Small intestine (tissue), 7 donors: ENCODE measurements at regions not wholly inside any gene's neighbourhood (a gene's known extent, or its start where the extent isn't known, plus 50 kb on each side); places are given as distances from the start of the nearest gene placed in this dataset.

Experiments
- DNase-seq, 2 donors: peaks; one replicate each; pipeline versions ENCODE4 v3.0.0 to v3.0.0-alpha.2; 2013
- FAIRE-seq: peaks from 2 replicates; lab custom pipeline; 2012; peaks lifted over from hg19 to GRCh38; lab: Jason Lieb, UNC
- H3K27ac ChIP-seq, 3 donors: one replicate each; pipeline ENCODE4 v1.5.1; 2013; ENCODE audit warnings: low read length in 2 of 3, mild to moderate bottlenecking in 2 of 3, control low read depth in 1 of 3, inconsistent platforms in 1 of 3, low read depth in 1 of 3, moderate library complexity in 1 of 3
- H3K27me3 ChIP-seq, 3 donors: one replicate each; pipeline ENCODE4 v1.6.1; 2013; ENCODE audit warnings: low read length in 3 of 3, inconsistent platforms in 1 of 3; ENCODE audit not compliant: control insufficient read depth in 3 of 3, insufficient read depth in 3 of 3
- H3K36me3 ChIP-seq, 3 donors: one replicate each; pipeline ENCODE4 v1.6.1; 2013; ENCODE audit warnings: low read length in 3 of 3, inconsistent platforms in 1 of 3, low read depth in 1 of 3, mild to moderate bottlenecking in 1 of 3, moderate library complexity in 1 of 3; ENCODE audit not compliant: control insufficient read depth in 3 of 3, insufficient read depth in 2 of 3
- H3K4me1 ChIP-seq, 3 donors: one replicate each; pipeline ENCODE4 v1.6.1; 2013; ENCODE audit warnings: low read length in 2 of 3, inconsistent platforms in 1 of 3, low read depth in 1 of 3, mild to moderate bottlenecking in 1 of 3, moderate library complexity in 1 of 3; ENCODE audit not compliant: control insufficient read depth in 3 of 3, insufficient read depth in 2 of 3
- H3K4me3 ChIP-seq, 3 donors: one replicate each; pipeline ENCODE4 v1.5.1; 2013; ENCODE audit warnings: low read length in 3 of 3, control low read depth in 1 of 3, inconsistent platforms in 1 of 3, low read depth in 1 of 3, mild to moderate bottlenecking in 1 of 3, moderate library complexity in 1 of 3
- H3K9me3 ChIP-seq, 2 donors: one replicate each; pipeline ENCODE4 v1.6.1; 2013; ENCODE audit warnings: low read depth in 1 of 2, low read length in 1 of 2; ENCODE audit not compliant: control insufficient read depth in 2 of 2, insufficient read depth in 1 of 2
- WGBS, 3 donors: extraction: QIAGEN DNeasy Blood & Tissue Kit; methylation state at CpG; one replicate each; pipeline ENCODE4 v1.1.7; 2013; 5-methylcytosine and 5-hydroxymethylcytosine counted together
- donor health status: healthy with polysubstance abuse.
- donor health status: control.
- donor health status: control.
- donor health status: Bipolar disorder and iron deficiency.
- donor health status: healthy.

- H3K4me1 ChIP-seq: no peaks in the 10 kb centered on the region
- 80 to 91% (median 86%) methylated on average over 6 of the region's 6 CpGs for WGBS, 3 donors
- no peaks in the 10 kb centered on the region for H3K9me3 ChIP-seq
- H3K4me3 ChIP-seq: no peak overlapping the region
- H3K27me3 ChIP-seq: peaks cover 0 to 2% (median 0%) of the 10 kb centered on the region in 3 donors
- no peak overlapping the region for H3K27ac ChIP-seq
- FAIRE-seq (no peak), DNase-seq (no peak)
- no peaks in the 10 kb centered on the region for H3K36me3 ChIP-seq
Measured at GRCh38 chr6:4510317-4510716, 265.9 kb upstream of the CDYL start.

DNA sequence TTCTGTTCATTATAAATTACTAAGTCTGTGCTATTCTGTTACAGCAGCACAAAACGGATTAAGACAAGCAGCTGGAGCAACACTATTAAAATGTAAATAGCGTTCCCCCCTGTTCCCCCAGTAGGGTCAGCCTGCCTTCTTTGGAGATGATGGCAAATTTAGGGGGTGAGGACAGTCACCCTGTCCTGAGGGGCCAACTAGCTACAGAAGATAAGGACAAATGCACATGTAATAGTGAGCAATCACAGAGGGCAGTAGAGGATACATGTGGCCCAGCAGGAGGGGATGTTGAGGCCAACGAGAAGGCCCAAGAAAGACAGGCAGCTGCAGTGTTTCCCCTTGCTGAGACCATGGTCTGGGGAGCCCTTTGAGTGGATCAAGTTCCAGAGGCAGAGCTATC is 266.7 kb upstream of the CDYL start:
- FAIRE-seq (no peak), DNase-seq (no peak)
- Histone ChIP-seq H3K27me3 (no peaks in the 10 kb centered on the region), H3K4me1 (no peaks in the 10 kb centered on the region), H3K36me3 (no peaks in the 10 kb centered on the region), H3K9me3 (no peaks in the 10 kb centered on the region), H3K4me3 (no peak overlapping the region), H3K27ac (no peak overlapping the region)
- WGBS, 3 donors: 71 to 87% (median 79%) methylated on average over 3 of the region's 3 CpGs

DNA sequence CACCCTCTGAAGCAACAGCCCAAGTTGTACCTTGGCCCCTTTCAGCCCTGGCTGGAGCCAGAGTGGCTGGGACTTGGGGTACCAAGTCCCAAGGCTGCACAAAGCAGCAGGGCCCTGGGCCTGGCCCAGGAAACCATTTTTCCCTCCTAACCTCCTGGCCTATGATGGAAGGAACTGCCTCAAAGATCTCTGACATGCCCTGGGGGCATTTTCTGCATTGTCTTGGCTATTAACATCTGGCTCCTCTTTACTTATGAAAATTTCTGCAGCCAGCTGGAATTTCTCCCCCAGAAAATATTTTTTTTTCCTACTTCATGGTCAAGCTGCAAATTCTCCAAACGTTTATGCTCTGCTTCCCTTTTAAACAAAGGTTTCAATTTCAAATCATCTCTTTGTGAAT is 269.4 kb upstream of the CDYL start:
- Histone ChIP-seq H3K27ac (no peak overlapping the region), H3K36me3 (no peaks in the 10 kb centered on the region), H3K4me1 (no peaks in the 10 kb centered on the region), H3K27me3 (peaks cover 0 to 2% (median 0%) of the 10 kb centered on the region in 3 donors), H3K9me3 (no peaks in the 10 kb centered on the region), H3K4me3 (no peak overlapping the region)
- no peak for DNase-seq
- no peak for FAIRE-seq
- 32 to 44% (median 41%) methylated on average over 1 of the region's 1 CpG for WGBS, 3 donors

DNA sequence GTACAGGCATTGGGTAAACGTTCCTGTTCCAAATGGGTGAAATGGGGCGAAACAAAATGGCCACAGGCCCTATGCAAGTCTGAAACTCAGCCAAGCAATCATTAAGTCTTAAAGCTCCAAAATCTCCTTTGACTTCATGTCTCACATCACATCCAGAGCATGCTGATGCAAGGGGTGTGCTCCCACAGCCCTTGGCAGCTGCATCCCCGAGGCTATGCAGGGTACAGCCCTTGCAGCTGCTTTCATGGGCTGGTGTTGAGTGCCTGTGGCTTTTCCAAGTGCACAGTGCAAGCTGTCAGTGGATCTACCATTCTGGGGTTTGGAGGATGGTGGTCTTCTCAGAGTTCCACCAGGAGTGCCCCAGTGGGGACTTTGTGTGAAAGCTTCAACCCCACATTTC is 270.0 kb upstream of the CDYL start:
- DNase-seq: no peak
- Histone ChIP-seq H3K27ac (no peak overlapping the region), H3K36me3 (no peaks in the 10 kb centered on the region), H3K27me3 (peaks cover 0 to 2% (median 0%) of the 10 kb centered on the region in 3 donors), H3K9me3 (no peaks in the 10 kb centered on the region), H3K4me1 (no peaks in the 10 kb centered on the region), H3K4me3 (no peak overlapping the region)
- no peak for FAIRE-seq
- WGBS, 3 donors: 56 to 75% (median 63%) methylated on average over 3 of the region's 3 CpGs

- H3K4me3 ChIP-seq: no peak overlapping the region
- no peak overlapping the region for H3K27ac ChIP-seq
- no peaks in the 10 kb centered on the region for H3K4me1 ChIP-seq
- no peaks in the 10 kb centered on the region for H3K9me3 ChIP-seq
- no peaks in the 10 kb centered on the region for H3K36me3 ChIP-seq
- FAIRE-seq (no peak), DNase-seq (no peak)
- WGBS, 3 donors: 87 to 90% (median 89%) methylated on average over 2 of the region's 2 CpGs
- peaks cover 0 to 2% (median 0%) of the 10 kb centered on the region in 3 donors for H3K27me3 ChIP-seq
Measured at GRCh38 chr6:4504700-4505099, 271.5 kb upstream of the CDYL start.

DNA sequence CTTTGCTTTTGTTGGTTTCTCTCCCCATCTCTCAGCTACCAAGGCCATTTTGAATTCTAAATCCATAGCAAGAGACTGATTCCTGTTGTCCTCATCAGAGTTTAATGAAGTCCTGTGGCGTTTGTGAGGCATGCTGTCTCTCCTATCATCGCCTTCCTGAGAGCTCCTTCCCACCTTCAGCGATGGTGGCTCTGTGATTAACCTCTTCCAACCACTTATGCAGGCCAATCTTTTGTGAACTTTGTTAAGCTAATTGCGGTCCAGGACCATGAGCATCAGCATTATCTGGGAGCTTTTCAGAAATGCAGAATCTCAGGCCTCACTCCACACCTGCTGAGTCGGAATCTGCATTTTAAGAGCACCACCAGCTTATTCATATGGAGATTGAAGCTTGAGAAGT is 272.5 kb upstream of the CDYL start:
- Histone ChIP-seq H3K4me3 (no peak overlapping the region), H3K27ac (no peak overlapping the region), H3K9me3 (no peaks in the 10 kb centered on the region), H3K36me3 (no peaks in the 10 kb centered on the region), H3K27me3 (peaks cover 0 to 2% (median 0%) of the 10 kb centered on the region in 3 donors), H3K4me1 (no peaks in the 10 kb centered on the region)
- no peak for FAIRE-seq
- no peak for DNase-seq
- WGBS, 3 donors: 53 to 63% (median 59%) methylated on average over 5 of the region's 5 CpGs

DNA sequence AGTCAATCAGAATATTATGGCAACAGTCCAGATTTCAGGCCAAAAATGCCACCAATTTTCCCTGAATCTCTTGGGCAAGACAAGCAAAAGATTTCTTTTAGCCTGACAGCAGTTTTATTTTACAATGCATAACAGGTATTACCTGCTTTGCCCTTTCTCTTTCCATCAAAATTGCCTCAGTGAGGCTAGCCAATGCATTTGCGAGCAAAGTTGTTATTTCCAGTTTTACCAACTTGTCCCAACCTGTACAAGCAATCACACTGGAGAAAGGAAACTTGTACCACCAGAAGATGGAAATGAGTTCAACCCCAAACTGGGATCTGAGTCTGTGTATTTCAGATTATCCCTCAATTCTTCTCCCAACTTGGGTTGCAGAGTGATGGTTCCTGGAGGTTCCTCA is 279.9 kb upstream of the CDYL start:
- H3K36me3 ChIP-seq: no peaks in the 10 kb centered on the region
- whole genome bisulfite sequencing, 3 donors: 81 to 93% (median 90%) methylated on average over 1 of the region's 1 CpG
- no peaks in the 10 kb centered on the region for H3K9me3 ChIP-seq
- H3K27ac ChIP-seq: no peak overlapping the region
- H3K4me3 ChIP-seq: no peak overlapping the region
- FAIRE-seq: no peak
- DNase-seq: no peak
- no peaks in the 10 kb centered on the region for H3K27me3 ChIP-seq
- H3K4me1 ChIP-seq: no peaks in the 10 kb centered on the region

DNA sequence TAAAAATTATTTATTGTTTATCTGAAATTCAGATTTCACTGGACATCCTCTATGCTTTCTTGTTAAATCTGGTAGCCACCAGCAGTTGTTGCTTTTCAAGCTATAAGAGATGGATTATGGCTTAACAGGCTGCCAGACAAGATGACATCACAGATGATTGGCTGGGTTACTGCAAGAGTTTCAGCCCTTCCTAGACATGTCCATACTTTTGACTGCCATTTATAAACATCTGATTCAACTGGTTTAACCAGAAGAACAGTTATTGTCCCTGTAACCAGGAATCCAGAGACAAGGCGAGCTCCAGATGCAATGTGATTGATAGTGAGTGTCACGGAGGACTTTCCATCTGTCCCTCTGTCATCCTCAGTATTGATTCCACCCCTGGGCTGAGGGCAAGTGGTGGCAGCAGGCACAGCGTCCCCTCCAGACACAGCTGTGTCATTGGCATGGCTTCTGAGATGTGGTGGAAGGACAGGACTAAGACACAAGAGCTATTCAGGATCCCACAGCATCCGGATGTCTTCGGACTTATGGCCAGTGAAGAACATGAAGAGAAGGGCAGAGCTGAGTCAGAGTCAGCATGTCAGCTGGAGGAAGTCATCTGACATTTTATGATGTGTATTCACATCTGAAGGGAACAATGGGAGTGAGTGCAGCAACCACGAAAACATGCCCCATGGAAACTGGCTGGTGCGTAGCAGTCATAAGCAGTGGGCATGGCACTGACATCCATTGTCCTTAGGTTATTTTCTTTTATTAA is 284.5 kb upstream of the CDYL start:
- FAIRE-seq: no peak

GRCh38 chr6:4489538-4489937 is 286.7 kb upstream of the CDYL start:
- H3K27me3 ChIP-seq: no peaks in the 10 kb centered on the region
- peaks cover 2 to 34% of the 10 kb centered on the region in 2 donors for H3K9me3 ChIP-seq
- H3K36me3 ChIP-seq: no peaks in the 10 kb centered on the region
- no peak overlapping the region for H3K27ac ChIP-seq
- no peak overlapping the region for H3K4me3 ChIP-seq
- DNase-seq: no peak
- FAIRE-seq: no peak
- WGBS, 3 donors: 46 to 68% (median 59%) methylated on average over 4 of the region's 4 CpGs
- H3K4me1 ChIP-seq: no peaks in the 10 kb centered on the region

More for the DNA sequence above, 284.5 kb upstream of the CDYL start:
- H3K4me1 ChIP-seq: no peaks in the 10 kb centered on the region
- peaks cover 2 to 31% of the 10 kb centered on the region in 2 donors for H3K9me3 ChIP-seq
- H3K4me3 ChIP-seq: no peak overlapping the region
- no peak for DNase-seq
- no peaks in the 10 kb centered on the region for H3K27me3 ChIP-seq
- no peak overlapping the region for H3K27ac ChIP-seq
- H3K36me3 ChIP-seq: no peaks in the 10 kb centered on the region
- WGBS, 3 donors: 86 to 89% (median 88%) methylated on average over 7 of the region's 7 CpGs
